Jurkat, Clone E6-1 (cell line): ENCODE measurements at regions not wholly inside any gene's neighbourhood (a gene's known extent, or its start where the extent isn't known, plus 50 kb on each side); places are given as distances from the start of the nearest gene placed in this dataset.

Experiments used
- DNase-seq: peaks from one replicate; pipeline ENCODE4 v3.0.0-alpha.2; 2011; ENCODE audit warnings: low read depth, low spot score
- H3K4me3 ChIP-seq: 2 replicates; pipeline ENCODE4 v1.5.1; 2011; ENCODE audit warnings: mild to moderate bottlenecking, low read length, control low read depth, moderate library complexity

DNA sequence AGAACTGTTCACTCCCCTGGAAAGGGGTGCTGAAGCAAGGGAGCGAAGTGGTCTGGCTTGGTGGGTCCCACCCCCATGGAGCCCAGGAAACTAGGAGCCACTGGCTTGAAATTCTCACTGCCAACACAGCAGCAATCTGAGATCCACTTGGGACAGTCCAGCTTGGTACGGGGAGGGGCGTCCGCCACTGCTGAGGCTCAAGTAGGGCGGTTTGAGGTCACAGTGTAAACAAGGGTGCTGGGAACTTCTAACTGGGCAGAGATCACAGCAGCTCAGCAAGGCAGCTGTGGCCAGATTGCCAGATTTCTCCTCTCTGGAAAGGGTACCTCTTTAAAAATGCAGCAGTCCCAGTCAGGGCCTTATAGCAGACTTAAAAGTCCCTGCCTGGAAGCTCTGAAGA is 53.9 kb upstream of the GALNTL6 start:
- H3K4me3 ChIP-seq = no peak overlapping the region
- no peak for DNase-seq

DNA sequence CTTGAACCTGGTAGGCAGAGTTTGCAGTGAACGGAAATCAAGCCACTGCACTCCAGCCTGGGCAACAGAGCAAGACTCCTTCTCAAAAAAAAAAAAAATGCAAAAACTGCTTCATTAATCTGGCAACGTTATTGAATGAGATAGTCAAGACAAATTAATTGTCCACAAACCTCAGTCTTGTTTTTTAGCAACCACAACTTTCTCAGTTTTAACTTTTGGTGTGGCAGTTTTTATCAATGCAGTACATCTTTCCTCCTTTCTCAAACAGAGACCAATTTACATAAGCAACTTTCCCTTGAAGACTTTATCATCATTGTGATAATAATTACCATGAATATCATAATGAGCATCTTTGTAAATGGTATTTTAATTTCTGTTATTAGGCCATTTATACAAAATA is 61.7 kb upstream of the GALNTL6 start:
- no peak overlapping the region for H3K4me3 ChIP-seq

DNA sequence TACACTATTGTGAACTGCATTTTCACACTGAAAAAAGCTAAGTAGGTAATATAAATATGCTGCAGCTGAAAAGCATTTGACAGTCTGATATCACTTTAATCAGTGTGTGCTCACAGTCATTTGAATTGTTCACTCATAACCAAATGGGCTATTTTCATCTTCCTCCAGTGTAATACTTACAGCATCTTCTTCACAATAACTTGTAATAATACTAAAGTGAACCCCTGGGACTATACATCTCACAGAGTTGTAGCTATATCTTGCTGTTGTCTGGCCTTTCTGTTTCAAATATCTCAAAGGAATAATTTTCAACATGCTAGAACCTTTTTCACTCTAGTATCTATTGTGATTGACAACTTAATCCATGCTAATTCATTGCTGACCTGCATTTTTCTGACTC is 66.8 kb upstream of the GALNTL6 start:
- DNase-seq = no peak
- no peak overlapping the region for H3K4me3 ChIP-seq

More for the DNA sequence above, 61.7 kb upstream of the GALNTL6 start:
- no peak for DNase-seq

DNA sequence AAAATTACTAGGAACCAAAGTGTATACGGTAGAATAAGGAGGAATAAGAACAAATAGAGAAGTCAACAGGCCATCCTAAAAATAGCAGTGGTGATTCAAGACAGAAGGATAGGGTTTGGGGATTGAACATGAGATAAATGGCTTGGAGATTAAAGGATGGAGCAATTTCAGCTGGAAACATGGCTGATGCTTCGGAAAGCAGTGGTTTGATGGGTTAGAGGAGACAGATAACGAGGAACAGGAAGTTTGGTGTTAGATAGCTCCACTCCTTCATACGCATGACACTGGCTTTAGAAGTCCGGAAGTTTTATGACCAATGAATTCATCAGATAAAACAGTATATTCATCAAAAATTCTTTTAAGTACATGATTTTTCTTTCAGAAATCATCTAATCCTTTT is 70.8 kb upstream of the GALNTL6 start:
- no peak for DNase-seq
- no peak overlapping the region for H3K4me3 ChIP-seq

DNA sequence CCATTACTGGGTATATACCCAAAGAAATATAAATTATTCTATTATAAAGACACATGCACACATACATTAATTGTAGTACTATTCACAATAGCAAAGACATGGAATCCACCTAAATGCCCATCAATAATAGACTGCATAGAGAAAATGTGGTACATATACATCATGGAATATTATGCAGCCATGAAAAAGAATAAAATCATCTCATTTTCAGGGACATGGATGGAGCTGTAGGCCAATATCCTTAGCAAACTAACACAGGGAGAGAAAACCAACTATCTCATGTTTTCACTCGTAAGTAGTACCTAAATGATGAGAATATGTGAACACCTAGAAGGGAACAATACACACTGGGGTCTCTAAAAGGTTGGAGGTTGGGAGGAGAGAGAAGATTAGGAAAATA is 86.0 kb upstream of the GALNTL6 start:
- no peak overlapping the region for H3K4me3 ChIP-seq
- no peak for DNase-seq

DNA sequence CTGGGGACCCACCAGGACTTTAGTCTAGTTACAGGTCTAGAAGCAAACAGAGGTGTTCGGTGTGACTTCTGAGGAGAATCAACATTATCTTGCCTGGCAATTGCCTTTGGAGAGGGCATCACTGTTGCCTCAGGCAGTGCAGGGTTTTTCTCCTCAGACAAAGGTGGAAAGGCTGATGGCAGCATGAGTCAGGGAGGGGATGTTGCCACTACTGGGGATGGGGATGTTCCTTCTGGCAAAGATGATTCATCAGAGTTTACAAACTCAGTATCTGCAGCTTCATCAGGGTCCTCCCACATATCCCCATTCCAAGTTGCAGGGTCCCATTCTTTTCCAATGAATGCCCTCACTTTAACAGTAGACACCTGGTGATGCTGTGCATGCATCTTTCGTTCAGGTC is 91.3 kb upstream of the GALNTL6 start:
- DNase-seq = no peak
- no peak overlapping the region for H3K4me3 ChIP-seq

DNA sequence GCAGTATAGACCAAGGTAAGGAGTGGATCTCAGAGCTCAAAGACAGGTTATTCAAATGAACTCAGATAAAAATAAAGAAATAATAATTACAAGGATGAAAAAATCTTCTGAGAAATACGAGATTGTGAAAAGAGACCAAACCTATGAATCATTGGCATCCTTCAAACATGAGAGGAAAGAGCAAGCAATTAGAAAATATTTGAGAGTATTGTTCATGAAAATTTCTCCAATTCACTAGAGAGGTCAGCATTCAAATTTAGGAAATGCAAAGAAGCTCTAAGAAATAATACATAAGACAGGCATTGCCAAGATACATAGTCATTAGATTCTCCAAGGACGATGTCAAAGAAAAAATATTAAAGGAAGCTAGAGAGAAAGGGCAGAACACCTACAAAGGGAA is 93.5 kb upstream of the GALNTL6 start:
- no peak for DNase-seq
- no peak overlapping the region for H3K4me3 ChIP-seq

DNA sequence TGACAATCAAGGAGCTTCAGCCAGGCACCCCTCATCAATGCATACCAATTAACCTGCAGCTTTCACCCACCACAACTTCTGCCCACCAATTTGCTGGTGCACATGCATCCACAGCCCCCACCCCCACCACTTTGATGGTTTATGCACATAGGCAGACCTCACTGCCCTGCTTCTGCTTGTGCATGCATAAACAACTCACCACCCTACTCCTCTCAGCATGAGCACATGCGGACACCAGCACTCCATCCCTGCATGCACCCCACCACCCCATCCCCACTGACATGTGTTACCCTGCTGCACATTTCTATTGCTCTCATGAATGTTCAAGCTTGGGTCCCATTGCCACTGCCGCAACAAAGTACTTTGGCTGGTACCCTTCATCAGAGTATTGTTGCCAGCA is 94.5 kb upstream of the GALNTL6 start:
- no peak for DNase-seq

DNA sequence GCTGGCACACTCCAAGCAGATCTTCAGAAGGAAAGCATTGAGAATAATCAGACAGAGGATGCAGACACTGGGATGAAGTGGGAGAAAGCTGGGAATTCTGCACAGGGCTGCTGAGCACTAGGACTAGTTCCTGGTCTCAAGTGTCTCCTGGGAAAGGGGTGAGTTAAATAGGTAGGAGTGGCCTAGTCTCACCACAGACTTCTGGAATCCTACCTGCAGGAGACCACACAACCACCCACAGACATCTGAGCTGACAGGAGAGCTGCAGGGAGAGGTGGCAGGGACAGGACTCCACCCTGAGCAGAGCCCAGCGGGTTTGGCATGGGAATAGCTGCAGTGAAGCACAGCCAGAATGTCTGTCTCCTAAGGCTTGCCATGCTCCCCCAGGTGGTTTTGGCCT is 95.1 kb upstream of the GALNTL6 start:
- DNase-seq = no peak

More for the DNA sequence above, 94.5 kb upstream of the GALNTL6 start:
- H3K4me3 ChIP-seq = no peak overlapping the region

DNA sequence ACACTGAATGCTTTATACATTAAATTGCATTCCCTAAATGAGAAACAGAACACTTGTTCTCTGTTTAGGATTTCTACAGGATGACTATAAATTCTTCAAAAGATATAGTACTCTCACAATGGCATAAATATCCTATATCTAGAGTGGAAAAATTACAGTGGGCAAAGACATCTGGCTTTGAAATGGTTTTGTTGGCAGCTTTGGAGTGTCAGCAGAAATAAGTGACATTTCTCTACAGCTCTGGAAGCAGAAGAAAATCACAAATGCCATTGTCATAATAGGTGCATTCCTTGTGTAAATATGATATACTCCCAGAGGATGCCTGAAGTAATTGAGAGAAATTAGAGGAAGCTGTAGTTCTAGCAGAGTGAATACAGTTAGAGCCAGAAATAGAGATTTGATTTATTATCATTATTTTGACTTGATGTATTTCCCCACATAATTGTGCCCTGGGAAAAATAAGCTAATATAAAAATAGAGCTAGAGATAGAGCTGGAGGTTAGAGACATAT is 95.9 kb upstream of the GALNTL6 start:
- no peak overlapping the region for H3K4me3 ChIP-seq
- DNase-seq = no peak

More for the DNA sequence above, 95.1 kb upstream of the GALNTL6 start:
- no peak overlapping the region for H3K4me3 ChIP-seq

DNA sequence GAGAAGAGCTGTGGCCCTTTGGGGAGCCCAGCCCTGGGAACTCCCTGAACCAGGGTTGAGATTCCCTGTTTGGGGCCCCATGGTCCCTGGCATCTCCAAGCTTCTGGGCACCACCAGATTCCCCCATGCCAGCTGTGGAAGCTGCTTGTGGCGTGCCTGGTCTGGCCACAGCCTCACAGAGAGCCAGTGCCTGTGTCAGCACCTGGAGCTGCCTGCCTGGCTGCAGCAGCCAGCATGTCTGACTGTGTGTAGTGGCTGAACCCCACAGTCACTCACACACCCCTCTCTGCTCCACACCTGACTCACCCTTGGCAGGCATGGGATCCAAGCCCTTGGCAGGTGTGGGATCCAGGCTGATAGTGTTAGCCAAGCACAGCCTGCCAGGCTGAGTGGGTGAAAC is 97.2 kb upstream of the GALNTL6 start:
- no peak for DNase-seq
- no peak overlapping the region for H3K4me3 ChIP-seq

DNA sequence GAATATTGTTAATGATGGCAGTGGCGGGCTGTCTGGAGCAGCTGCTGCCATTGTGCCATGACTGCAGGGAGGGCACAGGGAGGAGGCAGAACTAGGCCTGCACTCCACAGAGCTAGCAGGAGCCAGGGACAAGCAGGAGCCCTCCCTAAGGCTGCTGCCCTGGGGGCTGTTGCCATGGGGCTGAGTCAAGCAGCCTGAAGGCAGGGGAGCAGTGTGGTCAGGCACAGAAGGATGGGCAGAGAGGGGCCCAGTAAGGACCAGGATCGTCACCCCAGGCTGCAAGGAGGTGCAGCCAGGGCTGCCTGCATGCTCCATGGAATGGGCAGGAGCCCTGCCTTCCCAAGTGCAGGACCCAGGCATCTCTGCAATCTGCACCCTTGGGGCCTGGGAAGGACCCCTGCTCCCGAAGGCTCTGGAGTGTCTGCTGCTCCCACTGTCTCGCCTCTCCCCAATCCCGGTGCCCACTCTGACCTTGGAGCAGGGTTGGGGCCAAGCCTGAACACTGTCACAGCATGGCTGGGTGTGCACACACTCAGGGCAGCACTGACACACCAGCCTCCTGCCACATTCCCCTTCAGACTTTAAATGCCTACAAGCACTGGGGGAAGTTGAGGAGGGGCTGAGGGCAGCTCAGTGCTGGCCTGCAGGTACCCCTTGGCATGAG is 98.3 kb upstream of the GALNTL6 start:
- H3K4me3 ChIP-seq = no peak overlapping the region
- DNase-seq = no peak

DNA sequence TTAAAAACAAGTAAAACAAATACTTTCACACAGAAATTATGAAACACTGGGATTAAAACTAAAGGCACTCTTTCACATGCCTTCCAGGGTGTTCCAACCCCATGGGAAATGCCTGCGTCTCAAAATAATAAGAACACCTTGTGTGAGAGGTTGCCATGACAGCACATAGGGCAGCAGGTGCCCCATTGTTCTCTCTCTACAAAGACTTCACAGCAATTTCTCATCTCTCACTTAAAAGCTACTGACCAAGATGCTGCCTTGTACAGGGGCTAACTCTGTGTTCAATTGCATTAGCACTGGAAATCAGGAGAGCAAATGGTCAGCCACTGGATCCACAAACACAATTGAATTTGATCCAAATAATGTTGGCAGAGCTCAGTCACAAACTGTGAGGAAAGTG is 102.5 kb upstream of the GALNTL6 start:
- DNase-seq = no peak
- H3K4me3 ChIP-seq = no peak overlapping the region

DNA sequence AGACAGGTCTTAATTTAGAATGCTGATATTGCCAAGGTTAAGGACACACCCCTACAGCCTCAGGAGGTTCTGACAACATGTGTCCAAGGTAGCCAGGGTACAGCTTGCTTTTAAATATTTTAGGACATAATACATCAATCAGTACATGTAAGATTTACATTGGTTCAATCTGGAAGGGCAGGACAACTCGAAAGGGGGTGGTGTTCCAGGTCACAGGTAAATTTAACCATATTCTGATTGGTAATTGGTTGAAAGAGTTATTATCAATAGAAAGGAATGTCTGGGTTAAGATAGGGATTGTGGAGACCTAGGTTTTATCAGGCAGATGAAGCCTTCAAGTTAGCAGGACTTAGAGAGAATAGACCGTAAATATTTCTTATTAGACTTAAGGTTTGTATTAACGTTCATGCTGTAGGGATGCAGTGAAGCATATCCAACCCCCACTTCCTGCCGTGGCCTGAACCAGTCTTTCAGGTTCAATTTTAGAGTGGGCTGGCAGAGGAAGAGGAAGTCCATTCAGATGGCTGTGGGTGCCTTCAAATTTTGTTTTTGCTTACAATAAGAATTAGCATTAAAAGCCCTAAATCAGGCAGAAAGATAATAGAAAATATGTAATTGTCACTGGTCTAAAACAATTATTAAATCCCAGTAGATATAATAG is 136.5 kb upstream of the GALNTL6 start:
- no peak overlapping the region for H3K4me3 ChIP-seq
- DNase-seq = peak; percentile 2

DNA sequence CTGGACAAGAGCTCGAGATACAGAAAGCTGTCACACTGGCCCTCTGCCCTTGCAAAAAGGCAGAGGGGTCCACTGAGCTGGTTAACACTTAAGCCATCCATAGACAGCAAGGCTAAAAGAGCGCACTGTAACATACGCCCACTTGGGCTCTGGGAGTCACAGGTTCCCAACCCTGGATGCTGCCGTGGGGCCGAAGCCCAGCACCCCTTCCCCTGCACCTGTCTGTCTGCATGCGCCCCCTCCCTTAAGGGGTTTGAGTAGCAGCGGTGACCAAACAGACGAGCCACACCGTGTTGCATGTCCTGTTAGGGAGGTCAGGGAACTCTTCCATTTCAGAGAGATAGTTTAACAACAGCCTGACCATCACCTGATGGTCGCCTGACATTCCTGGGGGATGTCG is 138.4 kb upstream of the GALNTL6 start:
- DNase-seq = no peak

DNA sequence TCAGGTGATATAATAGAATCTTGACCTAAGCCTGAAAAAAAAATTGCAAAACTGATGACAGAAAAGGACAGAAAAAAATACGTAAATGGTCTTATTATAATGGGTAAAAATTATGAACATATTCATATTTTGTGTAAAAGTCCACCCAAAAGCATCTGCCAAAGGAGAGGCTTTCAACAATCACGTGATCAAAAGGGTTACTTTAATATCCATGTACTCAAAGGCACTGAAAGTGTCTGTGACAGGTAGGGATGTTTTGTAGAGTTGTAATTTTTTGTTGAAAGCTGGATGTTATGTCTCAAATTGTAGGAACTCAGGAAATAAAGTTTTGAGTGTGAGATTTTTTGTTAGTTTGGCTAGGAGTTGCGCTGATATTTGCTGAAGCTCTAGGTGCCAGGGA is 144.8 kb upstream of the GALNTL6 start:
- DNase-seq = no peak
- no peak overlapping the region for H3K4me3 ChIP-seq

More for the DNA sequence above, 138.4 kb upstream of the GALNTL6 start:
- no peak overlapping the region for H3K4me3 ChIP-seq

DNA sequence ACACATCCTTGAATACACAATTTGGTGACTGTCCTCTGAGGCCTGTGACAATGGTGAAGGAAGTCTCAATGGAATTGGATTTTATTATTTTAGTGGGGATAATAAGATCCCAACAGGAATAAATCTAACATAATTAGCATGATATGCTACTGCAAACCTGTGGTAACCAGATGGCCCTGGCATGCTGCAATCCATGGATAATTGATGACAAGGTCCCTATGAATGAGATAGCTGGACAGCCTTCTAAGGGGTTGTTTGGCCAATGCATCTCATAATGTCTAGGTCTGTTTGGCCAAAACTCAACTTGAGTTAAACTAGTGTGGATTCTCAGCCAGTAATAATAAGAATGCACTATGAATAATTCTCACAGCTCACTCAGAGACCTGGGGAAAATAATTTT is 145.3 kb upstream of the GALNTL6 start:
- no peak for DNase-seq
- no peak overlapping the region for H3K4me3 ChIP-seq

DNA sequence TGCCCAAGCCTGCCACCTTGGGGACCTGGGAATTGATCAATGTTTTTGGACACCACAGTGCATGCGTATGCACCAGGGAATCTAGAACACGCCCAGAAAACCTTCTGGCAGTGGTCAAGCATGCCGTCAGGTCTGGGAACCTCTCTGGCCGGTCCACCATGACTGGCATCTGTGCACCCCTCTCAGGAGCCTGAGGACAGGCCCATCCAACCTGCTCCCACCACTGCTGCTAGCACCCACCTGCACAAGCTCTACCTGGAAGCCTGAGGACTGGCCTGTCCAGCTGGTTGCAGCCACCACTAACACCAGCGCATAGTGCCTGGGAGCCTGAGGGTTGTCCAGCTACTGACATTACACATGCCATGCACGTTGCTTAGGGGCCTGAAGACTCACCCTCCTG is 162.1 kb upstream of the GALNTL6 start:
- no peak overlapping the region for H3K4me3 ChIP-seq

DNA sequence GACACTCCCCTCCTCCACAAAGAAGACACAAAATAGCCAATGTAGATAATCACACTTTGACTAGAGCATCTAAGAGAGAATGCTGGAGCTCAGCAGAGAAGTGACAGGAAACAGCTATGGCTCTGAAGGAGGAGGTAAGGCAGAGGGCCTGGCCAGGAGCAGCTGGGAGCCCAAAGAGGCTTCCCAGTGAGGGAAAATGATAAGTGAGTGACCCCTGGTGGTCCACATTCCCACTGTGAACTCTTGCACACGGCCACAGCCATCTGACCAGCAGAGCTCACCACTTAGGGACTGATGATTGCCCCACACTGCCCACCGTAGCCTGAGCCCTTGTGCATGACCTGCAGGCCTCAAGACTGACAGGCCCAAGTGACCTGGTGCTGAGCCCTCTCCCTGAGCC is 162.7 kb upstream of the GALNTL6 start:
- no peak overlapping the region for H3K4me3 ChIP-seq
- DNase-seq = no peak

More for the DNA sequence above, 162.1 kb upstream of the GALNTL6 start:
- no peak for DNase-seq

DNA sequence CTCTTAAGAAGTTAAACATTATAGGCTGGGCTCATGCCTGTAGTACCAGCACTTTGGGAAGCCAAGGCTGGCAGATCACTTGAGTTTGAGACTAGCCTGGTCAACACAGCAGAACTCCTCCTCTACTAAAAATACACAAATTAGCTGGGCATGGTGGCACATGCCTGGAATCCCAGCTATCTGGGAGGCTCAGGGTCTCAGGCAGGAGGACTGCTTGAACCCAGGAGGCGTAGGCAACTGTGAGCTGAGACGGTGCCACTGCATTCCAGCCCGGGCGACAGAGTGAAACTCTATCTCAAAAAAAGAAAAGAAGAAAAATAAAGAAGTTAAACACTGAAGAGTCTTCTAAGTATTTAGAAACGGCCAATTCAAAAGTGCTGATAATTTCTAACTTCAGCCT is 164.3 kb upstream of the GALNTL6 start:
- H3K4me3 ChIP-seq = no peak overlapping the region
- no peak for DNase-seq

DNA sequence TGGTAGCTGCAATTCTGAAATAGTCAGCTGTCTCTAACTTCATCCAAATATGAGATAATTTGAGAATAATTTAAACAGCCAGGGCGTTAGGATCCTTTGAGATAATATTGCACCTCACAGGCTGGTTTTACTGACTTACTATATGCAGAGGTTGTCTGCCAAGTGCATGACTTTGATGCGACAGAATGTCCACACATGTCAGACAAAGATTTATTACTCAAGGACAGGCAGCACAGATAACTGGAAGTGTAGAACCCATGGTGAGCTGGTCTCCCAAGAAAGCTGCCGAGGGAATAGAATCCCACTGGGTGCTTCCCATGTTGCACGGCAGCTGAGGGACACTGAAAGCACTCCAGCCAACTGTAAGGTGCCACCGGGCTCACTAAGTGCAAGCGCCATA is 166.2 kb upstream of the GALNTL6 start:
- H3K4me3 ChIP-seq = no peak overlapping the region
- DNase-seq = no peak
